SK-N-SH treated with all-trans-retinoic acid at 6 μM for 48 hours (cell line): ENCODE measurements at regions not wholly inside any gene's neighbourhood (a gene's known extent, or its start where the extent isn't known, plus 50 kb on each side); places are given as distances from the start of the nearest gene placed in this dataset.
"Not testable (repeated sequence)": the region's sequence is repeated elsewhere in the genome, so short reads cannot be mapped to it uniquely, and the experiment has no call there.

Experiments
- ATAC-seq: fragments of 200-7000 bp; cut with Tn5 transposase; 3 replicates; pipeline ENCODE4 v1.9.1; 2020; ENCODE audit warnings: mild to moderate bottlenecking, moderate library complexity
- ARNTL ChIP-seq: fragments of 450-650 bp; formaldehyde crosslinking; IDR thresholded peaks from 2 replicates; pipeline ENCODE4 v1.5.0; 2020; ENCODE audit warnings: low read depth, mild to moderate bottlenecking, moderate library complexity, borderline replicate concordance
- BACH2 ChIP-seq: fragments of 250-450 bp; sonication (Bioruptor Pico); IDR thresholded peaks from 2 replicates; pipeline ENCODE4 v1.9.0; 2021; ENCODE audit warnings: mild to moderate bottlenecking, borderline replicate concordance
- CSDC2 ChIP-seq: fragments of 250-450 bp; sonication (Bioruptor Pico); IDR thresholded peaks from 2 replicates; pipeline ENCODE4 v1.5.0; 2020; ENCODE audit warnings: mild to moderate bottlenecking, moderate library complexity
- ESRRG ChIP-seq: fragments of 250-450 bp; sonication (Bioruptor Pico); IDR thresholded peaks from 2 replicates; pipeline ENCODE4 v1.6.1; 2021; ENCODE audit warnings: mild to moderate bottlenecking
- GLIS3 ChIP-seq: fragments of 250-450 bp; sonication (Bioruptor Pico); IDR thresholded peaks from 2 replicates; pipeline ENCODE4 v1.5.0; 2020; ENCODE audit warnings: mild to moderate bottlenecking, moderate library complexity
- ISL1 ChIP-seq: fragments of 250-450 bp; sonication (Bioruptor Pico); IDR thresholded peaks from 2 replicates; pipeline ENCODE4 v2.1.2; 2022; ENCODE audit warnings: mild to moderate bottlenecking, moderate library complexity
- PPARA ChIP-seq: fragments of 250-450 bp; sonication (Bioruptor Pico); IDR thresholded peaks from 2 replicates; pipeline ENCODE4 v1.5.0; 2020; ENCODE audit warnings: mild to moderate bottlenecking, borderline replicate concordance
- RARB ChIP-seq: fragments of 250-450 bp; sonication (Bioruptor Pico); IDR thresholded peaks from 2 replicates; pipeline ENCODE4 v1.8.0; 2021; ENCODE audit warnings: mild to moderate bottlenecking, moderate library complexity
- SNAI2 ChIP-seq: fragments of 250-450 bp; sonication (Bioruptor Pico); IDR thresholded peaks from 2 replicates; pipeline ENCODE4 v1.5.0; 2020; ENCODE audit warnings: mild to moderate bottlenecking, moderate library complexity
- TCF4 ChIP-seq: fragments of 250-450 bp; sonication (Bioruptor Pico); IDR thresholded peaks from 2 replicates; pipeline ENCODE4 v1.8.0; 2021; ENCODE audit warnings: mild to moderate bottlenecking, moderate library complexity, borderline replicate concordance
- TOX ChIP-seq: fragments of 250-450 bp; sonication (Bioruptor Pico); IDR thresholded peaks from 2 replicates; pipeline ENCODE4 v1.8.0; 2021; ENCODE audit warnings: mild to moderate bottlenecking, moderate library complexity, borderline replicate concordance
- ZC3H10 ChIP-seq: fragments of 250-450 bp; sonication (Bioruptor Pico); IDR thresholded peaks from 2 replicates; pipeline ENCODE4 v1.5.1; 2021; ENCODE audit warnings: mild to moderate bottlenecking, moderate library complexity
- ZFP30 ChIP-seq: fragments of 450-650 bp; formaldehyde crosslinking; IDR thresholded peaks from 2 replicates; pipeline ENCODE4 v1.5.0; 2022; ENCODE audit warnings: mild to moderate bottlenecking, moderate library complexity
- ZNF565 ChIP-seq: fragments of 450-650 bp; formaldehyde crosslinking; conservative IDR thresholded peaks from 2 replicates; pipeline ENCODE4 v1.5.0; 2020; ENCODE audit warnings: low read depth, mild to moderate bottlenecking, moderate library complexity
- ZNF70 ChIP-seq: fragments of 450-650 bp; formaldehyde crosslinking; IDR thresholded peaks from 2 replicates; pipeline ENCODE4 v1.5.0; 2020; ENCODE audit warnings: mild to moderate bottlenecking, moderate library complexity
- TF ChIP-seq, protein P1 (sequence below): fragments of 250-450 bp; sonication (Bioruptor Pico); IDR thresholded peaks from 2 replicates; pipeline ENCODE4 v1.8.0; 2021; ENCODE audit warnings: low read depth, mild to moderate bottlenecking, moderate library complexity, borderline replicate concordance
- TF ChIP-seq, protein P2 (sequence below): fragments of 250-450 bp; sonication (Bioruptor Pico); IDR thresholded peaks from 2 replicates; pipeline ENCODE4 v1.5.1; 2021; ENCODE audit warnings: mild to moderate bottlenecking, moderate library complexity
- TF ChIP-seq, protein P3 (sequence below): fragments of 250-450 bp; sonication (Bioruptor Pico); IDR thresholded peaks from 2 replicates; pipeline ENCODE4 v1.5.1; 2020; ENCODE audit warnings: low read depth, mild to moderate bottlenecking, moderate library complexity
- TF ChIP-seq, protein P4 (sequence below): fragments of 250-450 bp; sonication (Bioruptor Pico); IDR thresholded peaks from 2 replicates; pipeline ENCODE4 v1.5.0; 2020; ENCODE audit warnings: mild to moderate bottlenecking, moderate library complexity

DNA sequence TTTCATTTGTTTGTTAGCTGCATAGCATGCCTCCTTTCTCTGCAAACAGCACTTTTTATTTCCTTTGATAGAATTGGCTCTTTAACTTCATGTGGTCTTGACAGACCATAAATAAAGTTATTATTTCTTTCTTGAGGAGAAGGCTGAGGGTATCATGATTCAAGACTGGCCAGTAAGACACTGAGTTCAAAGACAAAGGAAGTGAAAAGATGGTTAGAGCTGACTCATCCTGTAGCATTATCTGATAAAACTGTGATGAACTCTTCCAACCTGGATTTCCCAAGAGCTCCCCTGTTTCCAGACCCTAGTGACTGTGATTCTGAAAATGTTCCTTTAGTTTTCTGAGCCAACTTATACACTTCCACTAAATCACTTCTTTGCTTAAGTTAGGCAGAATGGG is 179.3 kb upstream of the FAT3 start:
- TF ChIP-seq CSDC2 (CRISPR knock-in tag) (no peak), ISL1 (CRISPR knock-in tag) (peak; percentile 22; the same call in 1 of the 2 replicates)
- TF ChIP-seq, all 23 proteins: peak for 1
- peak; percentile 26; the same call in 2 of the 3 replicates for ATAC-seq

DNA sequence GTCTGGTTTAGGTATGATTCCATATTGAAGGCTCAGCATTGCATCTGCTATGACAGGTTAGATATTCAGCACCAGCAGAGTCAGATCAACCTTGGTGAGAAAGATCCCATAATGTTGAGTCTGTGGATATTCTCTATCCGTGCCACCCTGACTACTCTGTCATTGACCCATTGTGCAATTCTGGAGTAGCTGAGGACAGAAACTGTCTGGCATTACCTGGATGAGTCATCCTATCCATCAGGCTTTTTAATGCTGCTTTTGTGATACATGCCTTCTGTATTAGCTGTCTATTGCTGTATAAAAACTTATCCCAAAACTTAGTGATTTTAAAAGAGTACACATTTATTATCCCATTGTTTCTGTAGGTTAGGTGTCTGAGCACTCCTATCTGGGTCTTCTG is 189.1 kb upstream of the FAT3 start:
- TF ChIP-seq RARB (CRISPR knock-in tag): no peak
- no peak for TF ChIP-seq ESRRG (CRISPR knock-in tag)
- TF ChIP-seq, protein P1, sequence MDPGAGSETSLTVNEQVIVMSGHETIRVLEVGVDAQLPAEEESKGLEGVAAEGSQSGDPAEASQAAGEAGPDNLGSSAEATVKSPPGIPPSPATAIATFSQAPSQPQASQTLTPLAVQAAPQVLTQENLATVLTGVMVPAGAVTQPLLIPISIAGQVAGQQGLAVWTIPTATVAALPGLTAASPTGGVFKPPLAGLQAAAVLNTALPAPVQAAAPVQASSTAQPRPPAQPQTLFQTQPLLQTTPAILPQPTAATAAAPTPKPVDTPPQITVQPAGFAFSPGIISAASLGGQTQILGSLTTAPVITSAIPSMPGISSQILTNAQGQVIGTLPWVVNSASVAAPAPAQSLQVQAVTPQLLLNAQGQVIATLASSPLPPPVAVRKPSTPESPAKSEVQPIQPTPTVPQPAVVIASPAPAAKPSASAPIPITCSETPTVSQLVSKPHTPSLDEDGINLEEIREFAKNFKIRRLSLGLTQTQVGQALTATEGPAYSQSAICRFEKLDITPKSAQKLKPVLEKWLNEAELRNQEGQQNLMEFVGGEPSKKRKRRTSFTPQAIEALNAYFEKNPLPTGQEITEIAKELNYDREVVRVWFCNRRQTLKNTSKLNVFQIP (CRISPR knock-in tag): no peak
- TF ChIP-seq ARNTL (CRISPR knock-in tag): no peak
- TF ChIP-seq BACH2: no peak
- ATAC-seq: no peak

DNA sequence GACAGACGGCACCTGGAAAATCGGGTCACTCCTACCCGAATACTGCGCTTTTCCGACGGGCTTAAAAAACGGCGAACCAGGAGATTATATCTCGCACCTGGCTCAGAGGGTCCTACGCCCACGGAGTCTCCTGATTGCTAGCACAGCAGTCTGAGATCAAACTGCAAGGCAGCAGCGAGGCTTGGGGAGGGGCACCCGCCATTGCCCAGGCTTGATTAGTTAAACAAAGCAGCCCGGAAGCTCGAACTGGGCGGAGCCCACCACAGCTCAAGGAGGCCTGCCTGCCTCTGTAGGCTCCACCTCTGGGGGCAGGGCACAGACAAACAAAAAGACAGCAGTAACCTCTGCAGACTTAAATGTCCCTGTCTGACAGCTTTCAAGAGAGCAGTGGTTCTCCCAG is 197.5 kb upstream of the FAT3 start:
- ATAC-seq: not testable (repeated sequence)

DNA sequence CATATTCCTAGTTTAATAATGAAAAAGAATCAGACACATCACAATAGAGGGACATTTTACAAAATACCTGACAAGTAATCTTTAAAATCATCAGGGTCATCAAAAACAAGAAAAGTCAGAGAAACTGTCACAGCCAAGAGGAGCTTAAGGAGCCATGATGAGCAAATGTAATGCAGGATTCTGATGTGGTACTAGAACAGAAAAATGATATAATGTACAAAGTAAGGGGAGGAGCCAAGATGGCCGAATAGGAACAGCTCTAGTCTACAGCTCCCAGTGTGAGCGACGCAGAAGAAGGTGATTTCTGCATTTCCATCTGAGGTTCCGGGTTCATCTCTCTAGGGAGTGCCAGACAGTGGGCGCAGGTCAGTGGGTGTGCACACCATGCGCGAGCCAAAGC is 198.0 kb upstream of the FAT3 start:
- TF ChIP-seq BACH2 (no peak), ZNF565 (CRISPR knock-in tag) (no peak), ZNF70 (CRISPR knock-in tag) (no peak), ZFP30 (CRISPR knock-in tag) (no peak), ESRRG (CRISPR knock-in tag) (no peak), ZC3H10 (CRISPR knock-in tag) (no peak), CSDC2 (CRISPR knock-in tag) (no peak), ARNTL (CRISPR knock-in tag) (no peak), SNAI2 (CRISPR knock-in tag) (no peak), PPARA (no peak), GLIS3 (CRISPR knock-in tag) (no peak)
- TF ChIP-seq, protein P2, sequence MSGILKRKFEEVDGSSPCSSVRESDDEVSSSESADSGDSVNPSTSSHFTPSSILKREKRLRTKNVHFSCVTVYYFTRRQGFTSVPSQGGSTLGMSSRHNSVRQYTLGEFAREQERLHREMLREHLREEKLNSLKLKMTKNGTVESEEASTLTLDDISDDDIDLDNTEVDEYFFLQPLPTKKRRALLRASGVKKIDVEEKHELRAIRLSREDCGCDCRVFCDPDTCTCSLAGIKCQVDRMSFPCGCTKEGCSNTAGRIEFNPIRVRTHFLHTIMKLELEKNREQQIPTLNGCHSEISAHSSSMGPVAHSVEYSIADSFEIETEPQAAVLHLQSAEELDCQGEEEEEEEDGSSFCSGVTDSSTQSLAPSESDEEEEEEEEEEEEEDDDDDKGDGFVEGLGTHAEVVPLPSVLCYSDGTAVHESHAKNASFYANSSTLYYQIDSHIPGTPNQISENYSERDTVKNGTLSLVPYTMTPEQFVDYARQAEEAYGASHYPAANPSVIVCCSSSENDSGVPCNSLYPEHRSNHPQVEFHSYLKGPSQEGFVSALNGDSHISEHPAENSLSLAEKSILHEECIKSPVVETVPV: no peak

DNA sequence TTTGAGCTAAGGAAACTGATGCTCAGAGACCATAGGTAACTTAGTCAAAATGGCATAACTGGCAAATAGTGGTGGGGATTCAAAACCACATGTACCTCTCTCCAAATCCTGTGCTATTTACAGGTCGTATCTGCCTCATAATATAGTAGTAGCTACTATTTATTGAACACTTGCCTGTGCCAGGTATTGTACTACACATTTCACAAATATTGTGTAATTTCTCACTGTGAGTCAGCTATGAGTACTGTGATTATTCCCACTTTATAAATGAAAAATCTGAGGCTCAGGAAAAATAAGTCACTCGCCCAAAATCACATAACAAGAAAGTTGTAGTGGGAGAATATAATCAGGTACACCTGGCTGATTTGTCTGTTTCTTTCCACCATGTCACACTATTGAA is 199.8 kb upstream of the FAT3 start:
- ATAC-seq: no peak
- TF ChIP-seq ARNTL (CRISPR knock-in tag) (no peak), RARB (CRISPR knock-in tag) (no peak), BACH2 (no peak), ZFP30 (CRISPR knock-in tag) (no peak), ESRRG (CRISPR knock-in tag) (no peak), ZC3H10 (CRISPR knock-in tag) (no peak), ZNF565 (CRISPR knock-in tag) (no peak), TOX (CRISPR knock-in tag) (no peak), TCF4 (CRISPR knock-in tag) (no peak)
- TF ChIP-seq, protein P1 (CRISPR knock-in tag): no peak
- TF ChIP-seq, protein P3, sequence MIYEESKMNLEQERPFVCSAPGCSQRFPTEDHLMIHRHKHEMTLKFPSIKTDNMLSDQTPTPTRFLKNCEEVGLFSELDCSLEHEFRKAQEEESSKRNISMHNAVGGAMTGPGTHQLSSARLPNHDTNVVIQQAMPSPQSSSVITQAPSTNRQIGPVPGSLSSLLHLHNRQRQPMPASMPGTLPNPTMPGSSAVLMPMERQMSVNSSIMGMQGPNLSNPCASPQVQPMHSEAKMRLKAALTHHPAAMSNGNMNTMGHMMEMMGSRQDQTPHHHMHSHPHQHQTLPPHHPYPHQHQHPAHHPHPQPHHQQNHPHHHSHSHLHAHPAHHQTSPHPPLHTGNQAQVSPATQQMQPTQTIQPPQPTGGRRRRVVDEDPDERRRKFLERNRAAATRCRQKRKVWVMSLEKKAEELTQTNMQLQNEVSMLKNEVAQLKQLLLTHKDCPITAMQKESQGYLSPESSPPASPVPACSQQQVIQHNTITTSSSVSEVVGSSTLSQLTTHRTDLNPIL (CRISPR knock-in tag): no peak
- TF ChIP-seq, protein P4, sequence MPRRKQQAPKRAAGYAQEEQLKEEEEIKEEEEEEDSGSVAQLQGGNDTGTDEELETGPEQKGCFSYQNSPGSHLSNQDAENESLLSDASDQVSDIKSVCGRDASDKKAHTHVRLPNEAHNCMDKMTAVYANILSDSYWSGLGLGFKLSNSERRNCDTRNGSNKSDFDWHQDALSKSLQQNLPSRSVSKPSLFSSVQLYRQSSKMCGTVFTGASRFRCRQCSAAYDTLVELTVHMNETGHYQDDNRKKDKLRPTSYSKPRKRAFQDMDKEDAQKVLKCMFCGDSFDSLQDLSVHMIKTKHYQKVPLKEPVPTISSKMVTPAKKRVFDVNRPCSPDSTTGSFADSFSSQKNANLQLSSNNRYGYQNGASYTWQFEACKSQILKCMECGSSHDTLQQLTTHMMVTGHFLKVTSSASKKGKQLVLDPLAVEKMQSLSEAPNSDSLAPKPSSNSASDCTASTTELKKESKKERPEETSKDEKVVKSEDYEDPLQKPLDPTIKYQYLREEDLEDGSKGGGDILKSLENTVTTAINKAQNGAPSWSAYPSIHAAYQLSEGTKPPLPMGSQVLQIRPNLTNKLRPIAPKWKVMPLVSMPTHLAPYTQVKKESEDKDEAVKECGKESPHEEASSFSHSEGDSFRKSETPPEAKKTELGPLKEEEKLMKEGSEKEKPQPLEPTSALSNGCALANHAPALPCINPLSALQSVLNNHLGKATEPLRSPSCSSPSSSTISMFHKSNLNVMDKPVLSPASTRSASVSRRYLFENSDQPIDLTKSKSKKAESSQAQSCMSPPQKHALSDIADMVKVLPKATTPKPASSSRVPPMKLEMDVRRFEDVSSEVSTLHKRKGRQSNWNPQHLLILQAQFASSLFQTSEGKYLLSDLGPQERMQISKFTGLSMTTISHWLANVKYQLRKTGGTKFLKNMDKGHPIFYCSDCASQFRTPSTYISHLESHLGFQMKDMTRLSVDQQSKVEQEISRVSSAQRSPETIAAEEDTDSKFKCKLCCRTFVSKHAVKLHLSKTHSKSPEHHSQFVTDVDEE (CRISPR knock-in tag): no peak

More for the DNA sequence above, 198.0 kb upstream of the FAT3 start:
- ATAC-seq: no peak
